ENCODE measurements at regions not wholly inside any gene's neighbourhood (a gene's known extent, or its start where the extent isn't known, plus 50 kb on each side); places are given as distances from the start of the nearest gene placed in this dataset.

- TF ChIP-seq CTCF (conservative IDR thresholded peaks at IDR 0.05; ENCODE audit: low read length) (no peak), EZH2phosphoT487 (IDR thresholded peaks at IDR 0.05; ENCODE audit: borderline replicate concordance, low read depth, low read length) (no peak)
Measured at GRCh38 chr4:34845926-34846325, 1398.4 kb downstream of the ARAP2 start.
